HEK293T (cell line): ENCODE measurements at regions not wholly inside any gene's neighbourhood (a gene's known extent, or its start where the extent isn't known, plus 50 kb on each side); places are given as distances from the start of the nearest gene placed in this dataset.

Source experiments
- FOXK2 ChIP-seq: fragments of 450-650 bp; IDR thresholded peaks from 2 replicates; pipeline ENCODE4 v1.6.1; 2016; ENCODE audit warnings: mild to moderate bottlenecking
- SP1 ChIP-seq: fragments of 450-650 bp; IDR thresholded peaks from 2 replicates; pipeline ENCODE4 v1.6.1; 2017
- ZNF384 ChIP-seq: fragments of 450-650 bp; IDR thresholded peaks from 2 replicates; pipeline ENCODE4 v1.6.1; 2016

DNA sequence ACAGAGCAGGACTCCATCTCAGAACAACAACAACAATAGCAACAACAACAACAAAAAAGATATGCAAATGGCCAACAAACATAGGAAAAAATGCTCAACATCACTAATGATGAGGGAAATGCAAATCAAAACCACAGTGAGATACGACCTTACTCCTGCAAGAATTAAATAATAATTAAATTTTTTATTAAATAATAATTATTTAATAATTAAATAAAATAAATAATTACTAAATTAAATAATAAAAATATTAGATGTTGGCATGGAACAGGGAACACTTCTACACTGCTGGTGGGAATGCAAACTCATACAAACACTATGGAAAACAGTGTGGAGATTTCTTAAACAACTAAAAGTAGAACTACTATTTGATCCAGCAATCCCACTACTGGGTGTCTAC is 1022.3 kb upstream of the B3GALT2 start:
- TF ChIP-seq FOXK2 = no peak
- no peak for TF ChIP-seq SP1
- no peak for TF ChIP-seq ZNF384
